ENCODE measurements at regions not wholly inside any gene's neighbourhood (a gene's known extent, or its start where the extent isn't known, plus 50 kb on each side); places are given as distances from the start of the nearest gene placed in this dataset.

- TF ChIP-seq CTCF (conservative IDR thresholded peaks at IDR 0.05; ENCODE audit: low read length) (no peak), EZH2phosphoT487 (IDR thresholded peaks at IDR 0.05; ENCODE audit: borderline replicate concordance) (no peak)
Measured at GRCh38 chr2:105689484-105689883, 55.2 kb upstream of the NCK2 start.
